ENCODE measurements at regions not wholly inside any gene's neighbourhood (a gene's known extent, or its start where the extent isn't known, plus 50 kb on each side); places are given as distances from the start of the nearest gene placed in this dataset.

- peaks cover 6% of the 10 kb centered on the region; the same call in 1 of the 3 replicates for H3K36me3 Mint-ChIP-seq (ENCODE audit: low read depth)
- H3K4me1 Mint-ChIP-seq: peaks cover 16% of the 10 kb centered on the region
- no peak overlapping the region for H3K27ac ChIP-seq (ENCODE audit: low read depth)
- no peak overlapping the region for H2AFZ ChIP-seq
- no peaks in the 10 kb centered on the region for H3K4me1 ChIP-seq (ENCODE audit: insufficient read depth)
- no peak for TF ChIP-seq POLR2AphosphoS5 (IDR thresholded peaks at IDR 0.05; ENCODE audit: low read depth)
- no peak for TF ChIP-seq REST (IDR thresholded peaks at IDR 0.05; ENCODE audit: unreplicated experiment)
- TF ChIP-seq, protein P1, sequence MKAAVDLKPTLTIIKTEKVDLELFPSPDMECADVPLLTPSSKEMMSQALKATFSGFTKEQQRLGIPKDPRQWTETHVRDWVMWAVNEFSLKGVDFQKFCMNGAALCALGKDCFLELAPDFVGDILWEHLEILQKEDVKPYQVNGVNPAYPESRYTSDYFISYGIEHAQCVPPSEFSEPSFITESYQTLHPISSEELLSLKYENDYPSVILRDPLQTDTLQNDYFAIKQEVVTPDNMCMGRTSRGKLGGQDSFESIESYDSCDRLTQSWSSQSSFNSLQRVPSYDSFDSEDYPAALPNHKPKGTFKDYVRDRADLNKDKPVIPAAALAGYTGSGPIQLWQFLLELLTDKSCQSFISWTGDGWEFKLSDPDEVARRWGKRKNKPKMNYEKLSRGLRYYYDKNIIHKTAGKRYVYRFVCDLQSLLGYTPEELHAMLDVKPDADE (IDR thresholded peaks at IDR 0.05): no peak
- TF ChIP-seq CTCF (conservative IDR thresholded peaks at IDR 0.05; ENCODE audit: low read depth in 2 of 2): no peak
- no peak for TF ChIP-seq EZH2phosphoT487 (IDR thresholded peaks at IDR 0.05; ENCODE audit: unreplicated experiment)
- no peaks in the 10 kb centered on the region for H4K20me1 ChIP-seq (replicated peaks; ENCODE audit: insufficient read depth)
- H3K79me2 ChIP-seq (replicated peaks; ENCODE audit: insufficient read depth): no peaks in the 10 kb centered on the region
- DNase-seq (ENCODE audit: low spot score) (no peak), ATAC-seq (no peak)
- H3K36me3 ChIP-seq (ENCODE audit: insufficient read depth): no peaks in the 10 kb centered on the region
- H3K9me2 ChIP-seq (ENCODE audit: insufficient read depth): no peaks in the 10 kb centered on the region; the same call in 1 of the 2 replicates
- no peaks in the 10 kb centered on the region for H3F3A ChIP-seq (replicated peaks; ENCODE audit: low read depth)
- no peak overlapping the region for H3K4me2 ChIP-seq
- H3K27me3 ChIP-seq (ENCODE audit: insufficient read depth): no peaks in the 10 kb centered on the region
- H3K9me3 Mint-ChIP-seq: peaks cover 17% of the 10 kb centered on the region; the same call in 2 of the 3 replicates
- H3K27me3 Mint-ChIP-seq (ENCODE audit: insufficient read depth, low read depth, poor library complexity): no peaks in the 10 kb centered on the region
- no peak overlapping the region for H3K4me3 ChIP-seq
- H3K4me3 Mint-ChIP-seq: no peak overlapping the region
- H3K27ac Mint-ChIP-seq: no peak overlapping the region
These were observed 483.9 kb downstream of the PTH2R start for GRCh38 chr2:208890486-208890885.

DNA sequence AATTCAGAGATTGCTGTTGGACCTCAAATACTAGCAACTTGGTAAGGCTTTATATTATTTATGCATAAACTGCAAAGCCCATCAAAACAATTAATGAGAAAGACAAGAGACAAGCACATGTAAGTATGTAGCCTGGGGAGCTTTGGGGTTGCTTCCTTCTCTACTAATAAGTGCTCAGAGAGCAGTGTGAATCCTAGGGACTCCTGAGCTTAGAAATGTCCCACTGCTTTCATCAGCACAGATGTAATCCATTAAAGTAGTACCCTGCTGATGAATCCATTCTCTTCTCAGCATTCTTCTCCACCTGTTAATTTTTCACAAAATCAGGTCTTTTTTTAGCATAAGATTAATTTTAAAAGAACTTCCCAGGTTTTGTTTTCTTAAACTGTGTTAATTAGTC, 485.6 kb downstream of the PTH2R start:
- H3K27me3 ChIP-seq (ENCODE audit: insufficient read depth): no peaks in the 10 kb centered on the region
- Mint-ChIP-seq H3K36me3 (ENCODE audit: low read depth) (peaks cover 7% of the 10 kb centered on the region; the same call in 2 of the 3 replicates), H3K27me3 (ENCODE audit: insufficient read depth, low read depth, poor library complexity) (no peaks in the 10 kb centered on the region), H3K4me3 (no peak overlapping the region), H3K9me3 (peaks cover 13% of the 10 kb centered on the region), H3K27ac (no peak overlapping the region), H3K4me1 (peaks cover 16% of the 10 kb centered on the region)
- no peak overlapping the region for H3K4me3 ChIP-seq
- ATAC-seq (peak; percentile 39; the same call in 2 of the 3 replicates), DNase-seq (ENCODE audit: low spot score) (no peak)
- no peaks in the 10 kb centered on the region for H3K79me2 ChIP-seq (replicated peaks; ENCODE audit: insufficient read depth)
- no peak overlapping the region for H2AFZ ChIP-seq
- no peaks in the 10 kb centered on the region for H3F3A ChIP-seq (replicated peaks; ENCODE audit: low read depth)
- H3K4me2 ChIP-seq: no peak overlapping the region
- no peaks in the 10 kb centered on the region for H3K4me1 ChIP-seq (ENCODE audit: insufficient read depth)
- H4K20me1 ChIP-seq (replicated peaks; ENCODE audit: insufficient read depth): no peaks in the 10 kb centered on the region
- no peaks in the 10 kb centered on the region; the same call in 1 of the 2 replicates for H3K9me2 ChIP-seq (ENCODE audit: insufficient read depth)
- no peaks in the 10 kb centered on the region for H3K36me3 ChIP-seq (ENCODE audit: insufficient read depth)
- no peak overlapping the region for H3K27ac ChIP-seq (ENCODE audit: low read depth)
- TF ChIP-seq JUNB (IDR thresholded peaks at IDR 0.05; ENCODE audit: unreplicated experiment) (no peak), NANOG (IDR thresholded peaks at IDR 0.05; ENCODE audit: borderline replicate concordance) (no peak), CREB1 (CRISPR knock-in tag; IDR thresholded peaks at IDR 0.05; ENCODE audit: low read depth) (no peak), POLR2AphosphoS5 (IDR thresholded peaks at IDR 0.05; ENCODE audit: low read depth) (no peak), ZNF462 (CRISPR knock-in tag; IDR thresholded peaks at IDR 0.05) (no peak)
